Retinal pigment epithelial cell (primary cell): ENCODE measurements at regions not wholly inside any gene's neighbourhood (a gene's known extent, or its start where the extent isn't known, plus 50 kb on each side); places are given as distances from the start of the nearest gene placed in this dataset.

Experiments
- DNase-seq: peaks from one replicate; pipeline ENCODE4 v3.0.0-alpha.2; 2010; ENCODE audit warnings: low read depth
- H3K4me3 ChIP-seq: 2 replicates; pipeline ENCODE4 v1.5.1; 2011; ENCODE audit warnings: mild to moderate bottlenecking, low read length, control low read depth, moderate library complexity
- TF ChIP-seq, protein P1 (sequence below): conservative IDR thresholded peaks from 2 replicates; pipeline ENCODE4 v1.5.1; 2011; ENCODE audit warnings: low read depth, low read length, control low read depth, inconsistent platforms

DNA sequence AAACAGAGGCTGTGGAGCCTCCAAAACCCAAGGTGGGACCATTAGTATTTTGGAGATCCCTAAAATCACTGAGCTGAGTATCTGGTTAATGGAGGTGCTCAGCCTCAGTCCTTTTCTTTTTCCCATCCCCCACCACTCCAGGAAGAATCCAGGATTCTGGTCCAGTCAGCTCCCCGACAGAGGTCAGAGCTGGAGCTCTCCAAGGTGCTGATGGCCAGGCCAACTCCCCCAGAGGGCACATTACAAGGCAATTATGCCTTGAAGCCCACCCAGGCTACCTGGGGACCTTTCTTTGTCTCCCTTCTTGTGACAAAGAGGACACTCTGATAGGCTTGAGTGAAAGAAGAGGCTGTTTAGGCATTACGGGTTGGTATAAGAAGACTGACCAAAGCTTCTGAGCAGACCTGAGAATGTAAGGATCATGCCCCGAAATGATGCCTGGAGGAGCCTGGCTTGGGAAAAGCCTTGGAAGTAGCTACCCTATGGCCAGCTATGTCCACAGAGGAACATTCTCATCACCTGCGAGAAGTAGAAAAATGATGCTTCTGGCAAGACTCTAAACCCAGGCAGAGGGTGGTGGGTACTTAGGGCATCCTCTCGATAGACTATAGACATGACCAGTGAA is 102.5 kb upstream of the LDAH start:
- DNase-seq: no peak
- H3K4me3 ChIP-seq: no peak overlapping the region
- TF ChIP-seq, protein P1, sequence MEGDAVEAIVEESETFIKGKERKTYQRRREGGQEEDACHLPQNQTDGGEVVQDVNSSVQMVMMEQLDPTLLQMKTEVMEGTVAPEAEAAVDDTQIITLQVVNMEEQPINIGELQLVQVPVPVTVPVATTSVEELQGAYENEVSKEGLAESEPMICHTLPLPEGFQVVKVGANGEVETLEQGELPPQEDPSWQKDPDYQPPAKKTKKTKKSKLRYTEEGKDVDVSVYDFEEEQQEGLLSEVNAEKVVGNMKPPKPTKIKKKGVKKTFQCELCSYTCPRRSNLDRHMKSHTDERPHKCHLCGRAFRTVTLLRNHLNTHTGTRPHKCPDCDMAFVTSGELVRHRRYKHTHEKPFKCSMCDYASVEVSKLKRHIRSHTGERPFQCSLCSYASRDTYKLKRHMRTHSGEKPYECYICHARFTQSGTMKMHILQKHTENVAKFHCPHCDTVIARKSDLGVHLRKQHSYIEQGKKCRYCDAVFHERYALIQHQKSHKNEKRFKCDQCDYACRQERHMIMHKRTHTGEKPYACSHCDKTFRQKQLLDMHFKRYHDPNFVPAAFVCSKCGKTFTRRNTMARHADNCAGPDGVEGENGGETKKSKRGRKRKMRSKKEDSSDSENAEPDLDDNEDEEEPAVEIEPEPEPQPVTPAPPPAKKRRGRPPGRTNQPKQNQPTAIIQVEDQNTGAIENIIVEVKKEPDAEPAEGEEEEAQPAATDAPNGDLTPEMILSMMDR: no peak

DNA sequence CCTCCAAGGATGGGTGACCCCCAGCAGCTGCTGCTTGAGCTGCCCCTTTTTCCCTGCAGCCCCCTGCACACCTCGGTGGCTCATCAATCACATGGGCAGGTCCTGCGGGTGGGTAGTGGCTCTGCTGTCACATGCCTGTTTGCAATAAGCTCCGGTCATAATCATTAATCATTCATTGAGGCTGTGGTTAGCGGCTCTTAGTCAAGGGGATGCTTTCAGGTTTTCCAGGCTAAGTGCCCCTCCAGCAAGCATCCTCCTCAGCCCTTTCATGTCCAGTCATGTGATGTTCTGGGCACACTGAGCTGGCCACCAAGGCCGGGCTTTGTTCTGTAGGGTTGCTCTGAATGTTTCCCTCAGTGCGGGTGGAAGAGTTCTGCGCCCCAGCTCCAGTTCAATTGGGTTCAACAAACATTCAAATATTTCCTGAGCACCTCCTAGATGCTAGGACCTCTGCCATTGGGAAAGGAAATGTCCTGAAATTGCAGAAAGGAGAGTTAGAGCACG is 96.4 kb upstream of the LDAH start:
- H3K4me3 ChIP-seq: no peak overlapping the region
- TF ChIP-seq, protein P1: no peak
- DNase-seq: no peak

DNA sequence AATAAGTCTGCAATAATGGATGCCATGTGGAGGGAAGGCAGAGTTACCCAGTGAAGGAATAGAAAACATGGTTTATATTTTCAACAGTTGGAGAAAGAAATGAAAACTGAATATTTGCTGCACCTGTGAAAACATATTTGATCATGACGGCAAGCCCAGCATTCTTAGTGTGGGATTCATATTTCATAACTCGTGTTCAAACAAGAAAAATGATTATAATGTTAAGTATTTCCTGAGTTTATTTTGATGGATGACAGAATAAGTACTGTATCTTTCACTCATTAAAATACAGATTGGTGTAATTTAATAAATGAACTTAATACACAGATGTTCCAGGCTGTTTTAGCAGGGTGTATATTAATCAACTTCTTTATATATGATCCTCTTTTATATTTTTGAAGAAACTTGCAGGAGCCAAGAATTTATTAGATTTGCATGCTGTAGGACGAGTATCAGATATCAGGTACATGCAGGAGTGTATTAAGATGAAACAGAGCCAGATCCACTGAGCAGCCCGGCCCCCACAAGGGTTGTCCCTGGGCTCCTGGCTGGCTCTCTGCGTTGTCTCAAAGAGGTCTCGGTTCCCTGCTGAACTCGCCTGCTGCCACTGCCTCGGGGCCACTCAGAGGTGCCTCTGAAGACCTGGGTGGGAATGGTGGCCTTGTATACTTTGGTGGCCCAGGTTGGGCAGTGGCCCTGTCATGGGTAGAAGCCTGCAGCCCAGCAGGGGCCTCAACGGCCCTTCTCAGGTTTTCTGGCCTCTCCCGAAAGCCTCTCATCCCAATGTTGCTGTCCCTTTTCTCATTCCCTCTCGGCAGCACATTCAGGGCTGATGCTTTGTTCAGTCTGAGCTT is 95.0 kb upstream of the LDAH start:
- no peak for DNase-seq
- TF ChIP-seq, protein P1: no peak
- no peak overlapping the region for H3K4me3 ChIP-seq

DNA sequence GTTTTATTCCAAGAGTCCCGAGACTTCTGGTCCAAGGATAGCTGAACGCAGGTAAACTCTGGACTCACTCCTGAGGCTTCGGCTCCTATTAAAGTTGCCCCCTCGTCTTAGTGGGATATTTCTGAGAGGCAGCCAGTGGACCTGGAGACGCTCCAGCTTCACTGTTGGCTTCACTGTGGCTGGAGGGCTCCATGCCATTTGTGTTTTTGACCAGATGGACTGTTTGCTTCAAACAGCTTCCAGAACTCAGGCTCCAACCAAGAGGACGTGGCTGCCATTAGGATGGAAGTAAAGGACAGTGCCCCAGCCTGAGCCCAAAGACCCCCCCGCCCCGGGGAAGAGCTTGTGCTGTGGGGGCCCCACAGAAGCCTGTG is 94.4 kb upstream of the LDAH start:
- TF ChIP-seq, protein P1: no peak
- DNase-seq: no peak
- no peak overlapping the region for H3K4me3 ChIP-seq

DNA sequence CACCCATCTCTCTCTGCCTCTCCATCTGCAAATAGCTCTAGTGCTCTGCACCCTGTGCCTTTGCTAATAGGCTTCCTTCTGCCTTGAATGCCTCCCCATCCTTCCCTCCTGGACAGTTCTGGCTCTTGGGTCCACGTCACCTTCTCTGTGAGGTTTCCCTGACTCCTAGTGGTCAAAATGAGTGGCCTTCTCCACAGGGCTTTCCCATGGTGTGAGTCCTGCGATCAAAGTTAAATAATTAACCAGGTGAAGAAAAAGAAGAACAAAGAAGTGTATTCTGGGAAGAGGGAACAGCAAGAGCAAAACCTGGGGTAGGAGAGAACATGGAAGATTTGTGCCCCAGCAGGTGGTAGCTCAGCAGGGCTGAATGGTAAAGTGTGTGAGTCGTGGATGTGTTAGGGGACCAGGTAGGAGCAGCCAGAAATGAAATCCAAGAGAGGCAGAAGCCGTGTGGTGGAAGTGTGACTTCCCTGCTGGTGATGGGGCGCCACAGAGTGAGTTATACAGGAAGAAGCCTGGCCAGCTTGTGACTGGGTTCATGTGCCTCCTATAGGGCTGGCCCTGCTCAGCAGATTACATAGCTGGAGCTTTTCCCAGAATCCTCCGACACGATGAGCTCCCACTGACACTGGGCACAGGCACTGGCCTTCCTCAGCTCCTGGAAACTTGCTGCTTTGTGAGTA is 93.8 kb upstream of the LDAH start:
- H3K4me3 ChIP-seq: no peak overlapping the region
- no peak for DNase-seq
- TF ChIP-seq, protein P1: no peak

DNA sequence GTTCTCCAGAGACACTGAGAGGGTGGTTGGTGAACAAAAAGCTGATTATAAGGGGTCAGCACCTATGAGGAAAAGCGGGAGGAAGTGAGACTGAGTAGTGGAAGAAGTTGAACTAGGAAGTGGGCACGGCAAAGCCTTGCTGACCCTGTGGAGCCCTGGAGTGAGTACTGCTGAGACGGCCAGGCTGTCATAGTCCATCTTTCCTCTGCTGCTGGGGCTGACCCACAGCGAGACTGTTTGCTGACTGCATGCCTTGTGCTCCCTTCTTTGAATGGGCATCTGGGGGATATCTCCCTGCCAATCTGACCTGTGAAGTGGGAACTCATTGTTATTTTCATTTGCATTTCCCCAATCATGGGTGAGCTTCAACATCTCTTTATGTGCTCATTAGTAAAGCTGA is 92.4 kb upstream of the LDAH start:
- TF ChIP-seq, protein P1: no peak
- H3K4me3 ChIP-seq: no peak overlapping the region
- DNase-seq: no peak
